ENCODE measurements at regions not wholly inside any gene's neighbourhood (a gene's known extent, or its start where the extent isn't known, plus 50 kb on each side); places are given as distances from the start of the nearest gene placed in this dataset.

DNA sequence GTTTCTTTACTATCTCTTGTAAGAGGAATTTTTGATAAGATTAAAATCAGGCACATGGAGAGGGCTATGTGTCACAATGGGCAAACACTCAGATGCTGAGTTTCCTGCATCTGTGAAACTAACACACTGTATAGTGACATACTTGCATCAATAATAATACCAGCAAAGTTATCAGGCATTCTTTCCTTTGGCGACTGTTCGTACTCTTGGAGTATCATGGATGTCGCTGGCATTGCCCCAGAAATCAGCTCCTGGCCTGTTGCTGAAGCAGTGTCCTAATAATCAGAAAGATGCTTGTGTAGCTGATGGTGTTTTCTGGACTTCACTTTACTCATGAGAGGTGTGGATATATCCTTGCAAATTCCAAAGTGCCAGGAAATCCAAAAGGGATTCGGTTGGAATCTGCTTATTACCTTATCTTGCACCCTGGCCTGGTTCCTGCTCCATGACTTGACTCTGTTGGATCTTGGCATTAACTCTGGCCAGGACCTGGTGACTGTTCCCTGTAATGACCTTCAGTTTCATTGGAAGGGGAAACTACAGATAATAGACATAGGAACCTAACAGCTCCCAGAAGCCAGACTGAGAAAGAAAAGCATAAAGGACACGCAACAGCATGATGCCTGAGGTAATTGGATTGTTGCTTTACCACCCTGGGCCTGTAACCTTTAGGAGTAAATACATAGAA, 762.5 kb upstream of the GRIA3 start:
- Mint-ChIP-seq H3K4me1 (no peaks in the 10 kb centered on the region), H3K27me3 (ENCODE audit: low read depth) (no peaks in the 10 kb centered on the region), H3K4me3 (no peak overlapping the region), H3K9me3 (peaks cover 4% of the 10 kb centered on the region), H3K36me3 (ENCODE audit: low read depth) (no peaks in the 10 kb centered on the region), H3K27ac (no peak overlapping the region)
- no peak for TF ChIP-seq CTCF (IDR thresholded peaks at IDR 0.05; ENCODE audit: unreplicated experiment in 3 of 3)

DNA sequence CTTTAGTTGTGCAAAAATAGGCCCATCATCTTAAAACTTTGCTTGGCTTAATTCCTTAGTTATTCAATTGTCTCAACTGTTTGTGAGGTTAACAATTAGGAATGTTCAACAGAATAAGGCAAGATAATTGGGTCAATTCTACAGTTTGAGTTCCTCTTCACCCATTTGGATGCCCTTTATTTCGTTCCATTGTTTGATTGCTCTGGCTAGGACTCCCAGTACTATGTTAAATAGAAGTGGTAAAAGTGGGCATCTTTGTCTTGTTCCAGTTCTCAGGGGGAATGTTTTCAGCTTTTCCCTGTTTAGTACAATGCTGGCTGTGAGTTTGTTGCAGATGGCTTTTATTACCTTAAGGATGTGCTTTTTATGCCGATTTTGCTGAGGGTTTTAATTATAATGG, 761.5 kb upstream of the GRIA3 start:
- Mint-ChIP-seq H3K9me3 (peaks cover 4% of the 10 kb centered on the region), H3K4me1 (no peaks in the 10 kb centered on the region), H3K36me3 (ENCODE audit: low read depth) (no peaks in the 10 kb centered on the region), H3K27ac (no peak overlapping the region), H3K4me3 (no peak overlapping the region), H3K27me3 (ENCODE audit: low read depth) (no peaks in the 10 kb centered on the region)
- no peak for TF ChIP-seq CTCF (IDR thresholded peaks at IDR 0.05; ENCODE audit: unreplicated experiment in 3 of 3)

- Mint-ChIP-seq H3K27me3 (ENCODE audit: low read depth) (no peaks in the 10 kb centered on the region), H3K4me3 (no peak overlapping the region), H3K36me3 (ENCODE audit: low read depth) (no peaks in the 10 kb centered on the region), H3K4me1 (no peaks in the 10 kb centered on the region), H3K9me3 (peaks cover 24% of the 10 kb centered on the region), H3K27ac (no peak overlapping the region)
- no peak for TF ChIP-seq CTCF (IDR thresholded peaks at IDR 0.05; ENCODE audit: unreplicated experiment in 3 of 3)
These were observed 749.1 kb upstream of the GRIA3 start for GRCh38 chrX:122434942-122435341.

DNA sequence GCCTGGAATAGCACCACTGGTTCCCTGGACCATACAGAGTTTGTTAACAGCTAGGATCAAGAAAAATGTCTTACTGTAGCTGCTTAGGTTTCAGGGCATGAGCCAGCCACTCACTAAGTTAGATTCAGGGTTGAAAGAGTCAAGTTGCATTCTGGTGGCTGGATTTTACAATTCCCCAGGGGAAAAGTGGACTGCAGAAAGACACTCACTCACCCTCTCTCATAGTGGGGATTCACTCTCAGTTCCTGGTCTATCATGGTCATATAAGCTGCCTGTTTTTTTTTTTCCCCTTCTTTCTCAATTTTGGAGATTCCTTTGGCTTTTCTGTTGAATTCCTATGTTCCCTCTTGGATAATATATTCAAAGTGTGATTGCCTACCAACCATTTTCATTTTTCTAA, 744.2 kb upstream of the GRIA3 start:
- Mint-ChIP-seq H3K27me3 (ENCODE audit: low read depth) (peaks cover 5% of the 10 kb centered on the region), H3K4me3 (no peak overlapping the region), H3K4me1 (peaks cover 5% of the 10 kb centered on the region), H3K27ac (no peak overlapping the region), H3K36me3 (ENCODE audit: low read depth) (no peaks in the 10 kb centered on the region), H3K9me3 (peaks cover 25% of the 10 kb centered on the region)
- no peak for TF ChIP-seq CTCF (IDR thresholded peaks at IDR 0.05; ENCODE audit: unreplicated experiment in 3 of 3)

GRCh38 chrX:122440832-122441231, 743.2 kb upstream of the GRIA3 start:
- H3K27ac Mint-ChIP-seq: no peak overlapping the region
- peaks cover 14% of the 10 kb centered on the region for H3K4me1 Mint-ChIP-seq
- H3K27me3 Mint-ChIP-seq (ENCODE audit: low read depth): peaks cover 5% of the 10 kb centered on the region
- H3K36me3 Mint-ChIP-seq (ENCODE audit: low read depth): no peaks in the 10 kb centered on the region
- peaks cover 29% of the 10 kb centered on the region for H3K9me3 Mint-ChIP-seq
- H3K4me3 Mint-ChIP-seq: no peak overlapping the region
- no peak for TF ChIP-seq CTCF (IDR thresholded peaks at IDR 0.05; ENCODE audit: unreplicated experiment in 3 of 3)

DNA sequence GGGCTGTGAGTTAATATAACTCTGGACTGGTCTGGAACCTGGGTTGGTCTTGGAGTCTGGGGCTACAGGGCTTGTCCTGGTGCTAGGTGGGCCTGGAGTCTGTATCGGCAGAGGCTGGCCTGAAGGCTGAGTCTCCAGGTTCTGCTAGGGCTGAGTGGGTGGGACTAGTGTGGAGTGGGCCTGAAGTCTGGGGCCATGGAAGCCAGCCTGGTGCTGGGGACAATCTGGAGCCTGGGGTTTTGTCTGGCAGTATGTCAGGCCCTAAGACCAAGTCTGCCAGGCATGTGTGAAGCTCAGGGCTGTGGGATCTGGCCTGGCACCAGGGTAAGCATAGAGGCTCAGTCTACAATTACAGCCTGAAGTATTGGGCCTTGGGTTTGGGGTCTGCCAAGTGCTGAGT, 742.6 kb upstream of the GRIA3 start:
- H3K9me3 Mint-ChIP-seq: peaks cover 29% of the 10 kb centered on the region
- peaks cover 5% of the 10 kb centered on the region for H3K27me3 Mint-ChIP-seq (ENCODE audit: low read depth)
- no peaks in the 10 kb centered on the region for H3K36me3 Mint-ChIP-seq (ENCODE audit: low read depth)
- H3K4me1 Mint-ChIP-seq: peaks cover 15% of the 10 kb centered on the region
- H3K27ac Mint-ChIP-seq: no peak overlapping the region
- TF ChIP-seq CTCF (IDR thresholded peaks at IDR 0.05; ENCODE audit: unreplicated experiment in 3 of 3): no peak
- no peak overlapping the region for H3K4me3 Mint-ChIP-seq

Measured in nephron (organoid).